ENCODE measurements at regions not wholly inside any gene's neighbourhood (a gene's known extent, or its start where the extent isn't known, plus 50 kb on each side); places are given as distances from the start of the nearest gene placed in this dataset.

DNA sequence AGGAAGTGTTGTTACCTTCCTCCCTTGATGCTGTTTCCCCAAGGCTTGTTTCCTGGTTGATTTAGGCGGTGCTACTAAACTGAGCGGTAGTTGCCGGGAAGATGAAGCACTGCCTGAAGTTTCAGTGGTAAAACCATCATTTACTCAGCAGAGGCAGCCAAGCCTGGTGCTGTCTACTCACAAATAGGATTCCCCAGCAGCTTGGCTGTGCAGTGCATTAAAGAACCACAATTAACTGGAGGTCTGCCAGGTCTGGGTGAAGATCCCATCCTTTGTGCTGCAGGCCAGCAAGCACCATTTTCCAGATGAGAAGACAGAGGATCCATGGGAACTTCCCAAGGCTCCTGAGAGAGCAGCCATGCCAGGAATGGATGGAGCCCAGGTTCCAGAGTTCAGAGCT lies 231.9 kb upstream of the E2F8 start:
- TF ChIP-seq ZNF565 (CRISPR knock-in tag; conservative IDR thresholded peaks at IDR 0.05; ENCODE audit: low read depth), result no peak
- no peak for TF ChIP-seq RARB (CRISPR knock-in tag; IDR thresholded peaks at IDR 0.05)
- no peak for TF ChIP-seq PPARA (CRISPR knock-in tag; IDR thresholded peaks at IDR 0.05; ENCODE audit: borderline replicate concordance)
- no peak for TF ChIP-seq SNAI2 (CRISPR knock-in tag; IDR thresholded peaks at IDR 0.05)
- TF ChIP-seq ESRRG (CRISPR knock-in tag; IDR thresholded peaks at IDR 0.05), result no peak
- no peak for TF ChIP-seq OSR1 (CRISPR knock-in tag; IDR thresholded peaks at IDR 0.05)
- no peak for TF ChIP-seq ZNF70 (CRISPR knock-in tag; IDR thresholded peaks at IDR 0.05)
- TF ChIP-seq CSDC2 (CRISPR knock-in tag; IDR thresholded peaks at IDR 0.05), result no peak
- TF ChIP-seq GLIS3 (CRISPR knock-in tag; IDR thresholded peaks at IDR 0.05), result no peak
- no peak for TF ChIP-seq ZFP3 (CRISPR knock-in tag; IDR thresholded peaks at IDR 0.05)
- no peak for TF ChIP-seq ZC3H10 (CRISPR knock-in tag; IDR thresholded peaks at IDR 0.05)
- no peak for TF ChIP-seq ZNF8 (CRISPR knock-in tag; IDR thresholded peaks at IDR 0.05)
- no peak for TF ChIP-seq ZFP30 (CRISPR knock-in tag; IDR thresholded peaks at IDR 0.05)
- TF ChIP-seq, protein P1, sequence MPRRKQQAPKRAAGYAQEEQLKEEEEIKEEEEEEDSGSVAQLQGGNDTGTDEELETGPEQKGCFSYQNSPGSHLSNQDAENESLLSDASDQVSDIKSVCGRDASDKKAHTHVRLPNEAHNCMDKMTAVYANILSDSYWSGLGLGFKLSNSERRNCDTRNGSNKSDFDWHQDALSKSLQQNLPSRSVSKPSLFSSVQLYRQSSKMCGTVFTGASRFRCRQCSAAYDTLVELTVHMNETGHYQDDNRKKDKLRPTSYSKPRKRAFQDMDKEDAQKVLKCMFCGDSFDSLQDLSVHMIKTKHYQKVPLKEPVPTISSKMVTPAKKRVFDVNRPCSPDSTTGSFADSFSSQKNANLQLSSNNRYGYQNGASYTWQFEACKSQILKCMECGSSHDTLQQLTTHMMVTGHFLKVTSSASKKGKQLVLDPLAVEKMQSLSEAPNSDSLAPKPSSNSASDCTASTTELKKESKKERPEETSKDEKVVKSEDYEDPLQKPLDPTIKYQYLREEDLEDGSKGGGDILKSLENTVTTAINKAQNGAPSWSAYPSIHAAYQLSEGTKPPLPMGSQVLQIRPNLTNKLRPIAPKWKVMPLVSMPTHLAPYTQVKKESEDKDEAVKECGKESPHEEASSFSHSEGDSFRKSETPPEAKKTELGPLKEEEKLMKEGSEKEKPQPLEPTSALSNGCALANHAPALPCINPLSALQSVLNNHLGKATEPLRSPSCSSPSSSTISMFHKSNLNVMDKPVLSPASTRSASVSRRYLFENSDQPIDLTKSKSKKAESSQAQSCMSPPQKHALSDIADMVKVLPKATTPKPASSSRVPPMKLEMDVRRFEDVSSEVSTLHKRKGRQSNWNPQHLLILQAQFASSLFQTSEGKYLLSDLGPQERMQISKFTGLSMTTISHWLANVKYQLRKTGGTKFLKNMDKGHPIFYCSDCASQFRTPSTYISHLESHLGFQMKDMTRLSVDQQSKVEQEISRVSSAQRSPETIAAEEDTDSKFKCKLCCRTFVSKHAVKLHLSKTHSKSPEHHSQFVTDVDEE (CRISPR knock-in tag; IDR thresholded peaks at IDR 0.05), result no peak
- TF ChIP-seq, protein P2, sequence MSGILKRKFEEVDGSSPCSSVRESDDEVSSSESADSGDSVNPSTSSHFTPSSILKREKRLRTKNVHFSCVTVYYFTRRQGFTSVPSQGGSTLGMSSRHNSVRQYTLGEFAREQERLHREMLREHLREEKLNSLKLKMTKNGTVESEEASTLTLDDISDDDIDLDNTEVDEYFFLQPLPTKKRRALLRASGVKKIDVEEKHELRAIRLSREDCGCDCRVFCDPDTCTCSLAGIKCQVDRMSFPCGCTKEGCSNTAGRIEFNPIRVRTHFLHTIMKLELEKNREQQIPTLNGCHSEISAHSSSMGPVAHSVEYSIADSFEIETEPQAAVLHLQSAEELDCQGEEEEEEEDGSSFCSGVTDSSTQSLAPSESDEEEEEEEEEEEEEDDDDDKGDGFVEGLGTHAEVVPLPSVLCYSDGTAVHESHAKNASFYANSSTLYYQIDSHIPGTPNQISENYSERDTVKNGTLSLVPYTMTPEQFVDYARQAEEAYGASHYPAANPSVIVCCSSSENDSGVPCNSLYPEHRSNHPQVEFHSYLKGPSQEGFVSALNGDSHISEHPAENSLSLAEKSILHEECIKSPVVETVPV (CRISPR knock-in tag; IDR thresholded peaks at IDR 0.05), result no peak
- TF ChIP-seq, protein P3, sequence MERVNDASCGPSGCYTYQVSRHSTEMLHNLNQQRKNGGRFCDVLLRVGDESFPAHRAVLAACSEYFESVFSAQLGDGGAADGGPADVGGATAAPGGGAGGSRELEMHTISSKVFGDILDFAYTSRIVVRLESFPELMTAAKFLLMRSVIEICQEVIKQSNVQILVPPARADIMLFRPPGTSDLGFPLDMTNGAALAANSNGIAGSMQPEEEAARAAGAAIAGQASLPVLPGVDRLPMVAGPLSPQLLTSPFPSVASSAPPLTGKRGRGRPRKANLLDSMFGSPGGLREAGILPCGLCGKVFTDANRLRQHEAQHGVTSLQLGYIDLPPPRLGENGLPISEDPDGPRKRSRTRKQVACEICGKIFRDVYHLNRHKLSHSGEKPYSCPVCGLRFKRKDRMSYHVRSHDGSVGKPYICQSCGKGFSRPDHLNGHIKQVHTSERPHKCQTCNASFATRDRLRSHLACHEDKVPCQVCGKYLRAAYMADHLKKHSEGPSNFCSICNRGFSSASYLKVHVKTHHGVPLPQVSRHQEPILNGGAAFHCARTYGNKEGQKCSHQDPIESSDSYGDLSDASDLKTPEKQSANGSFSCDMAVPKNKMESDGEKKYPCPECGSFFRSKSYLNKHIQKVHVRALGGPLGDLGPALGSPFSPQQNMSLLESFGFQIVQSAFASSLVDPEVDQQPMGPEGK (CRISPR knock-in tag; IDR thresholded peaks at IDR 0.05; ENCODE audit: borderline replicate concordance), result no peak
- TF ChIP-seq BACH2 (CRISPR knock-in tag; IDR thresholded peaks at IDR 0.05; ENCODE audit: borderline replicate concordance), result no peak
- TF ChIP-seq, protein P4, sequence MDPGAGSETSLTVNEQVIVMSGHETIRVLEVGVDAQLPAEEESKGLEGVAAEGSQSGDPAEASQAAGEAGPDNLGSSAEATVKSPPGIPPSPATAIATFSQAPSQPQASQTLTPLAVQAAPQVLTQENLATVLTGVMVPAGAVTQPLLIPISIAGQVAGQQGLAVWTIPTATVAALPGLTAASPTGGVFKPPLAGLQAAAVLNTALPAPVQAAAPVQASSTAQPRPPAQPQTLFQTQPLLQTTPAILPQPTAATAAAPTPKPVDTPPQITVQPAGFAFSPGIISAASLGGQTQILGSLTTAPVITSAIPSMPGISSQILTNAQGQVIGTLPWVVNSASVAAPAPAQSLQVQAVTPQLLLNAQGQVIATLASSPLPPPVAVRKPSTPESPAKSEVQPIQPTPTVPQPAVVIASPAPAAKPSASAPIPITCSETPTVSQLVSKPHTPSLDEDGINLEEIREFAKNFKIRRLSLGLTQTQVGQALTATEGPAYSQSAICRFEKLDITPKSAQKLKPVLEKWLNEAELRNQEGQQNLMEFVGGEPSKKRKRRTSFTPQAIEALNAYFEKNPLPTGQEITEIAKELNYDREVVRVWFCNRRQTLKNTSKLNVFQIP (CRISPR knock-in tag; IDR thresholded peaks at IDR 0.05; ENCODE audit: borderline replicate concordance, low read depth), result no peak
- no peak for TF ChIP-seq ISL1 (CRISPR knock-in tag; IDR thresholded peaks at IDR 0.05)
- no peak for ATAC-seq

DNA sequence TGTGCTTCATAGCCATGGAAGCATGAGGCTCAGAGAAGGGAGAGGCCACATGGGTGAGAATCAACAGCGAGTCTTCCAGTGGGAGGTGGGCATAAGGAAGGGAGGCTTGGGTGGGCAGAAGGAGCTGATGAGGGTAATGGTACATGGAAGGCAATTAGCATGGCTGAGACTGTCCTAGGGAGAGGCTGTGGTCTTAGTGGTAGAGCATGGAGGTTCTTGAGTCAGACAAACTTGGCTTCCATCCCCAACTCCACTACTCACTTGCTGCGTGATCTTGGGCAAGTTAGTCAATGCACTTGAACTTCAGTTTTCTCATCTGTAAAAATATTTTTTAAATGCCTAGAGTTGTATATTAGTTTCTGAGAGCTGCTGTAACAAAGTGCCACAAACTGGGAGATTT lies 227.2 kb upstream of the E2F8 start:
- no peak for ATAC-seq
- TF ChIP-seq CSDC2 (CRISPR knock-in tag; IDR thresholded peaks at IDR 0.05), result no peak

DNA sequence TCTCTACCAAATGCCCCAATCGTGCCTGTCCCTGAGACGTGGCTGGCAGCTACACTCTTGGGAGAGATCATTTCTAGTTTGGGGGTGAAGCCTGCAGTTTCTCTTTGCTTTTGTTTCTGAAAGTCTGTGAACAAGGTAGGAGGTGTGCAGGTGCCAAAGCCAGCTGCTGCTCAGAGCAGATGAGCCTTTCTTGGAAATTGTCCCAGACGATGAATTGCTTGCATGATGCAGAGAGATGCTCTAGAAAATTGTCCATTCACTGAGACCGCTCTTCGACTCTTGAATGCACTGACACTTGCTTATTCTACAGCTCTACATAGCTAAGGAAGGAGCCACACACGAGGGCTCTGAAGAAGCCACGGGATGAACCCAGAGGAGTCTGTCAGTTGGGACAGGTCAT lies 225.6 kb upstream of the E2F8 start:
- TF ChIP-seq GLIS3 (CRISPR knock-in tag; IDR thresholded peaks at IDR 0.05), result no peak
- TF ChIP-seq ARNTL (CRISPR knock-in tag; IDR thresholded peaks at IDR 0.05; ENCODE audit: borderline replicate concordance, low read depth), result no peak
- no peak for TF ChIP-seq ISL1 (CRISPR knock-in tag; IDR thresholded peaks at IDR 0.05)
- no peak for TF ChIP-seq ZNF565 (CRISPR knock-in tag; conservative IDR thresholded peaks at IDR 0.05; ENCODE audit: low read depth)
- TF ChIP-seq, protein P3 (CRISPR knock-in tag; IDR thresholded peaks at IDR 0.05; ENCODE audit: borderline replicate concordance), result no peak
- no peak for TF ChIP-seq ESRRG (CRISPR knock-in tag; IDR thresholded peaks at IDR 0.05)
- no peak for TF ChIP-seq TCF4 (CRISPR knock-in tag; IDR thresholded peaks at IDR 0.05; ENCODE audit: borderline replicate concordance)
- TF ChIP-seq, protein P5, sequence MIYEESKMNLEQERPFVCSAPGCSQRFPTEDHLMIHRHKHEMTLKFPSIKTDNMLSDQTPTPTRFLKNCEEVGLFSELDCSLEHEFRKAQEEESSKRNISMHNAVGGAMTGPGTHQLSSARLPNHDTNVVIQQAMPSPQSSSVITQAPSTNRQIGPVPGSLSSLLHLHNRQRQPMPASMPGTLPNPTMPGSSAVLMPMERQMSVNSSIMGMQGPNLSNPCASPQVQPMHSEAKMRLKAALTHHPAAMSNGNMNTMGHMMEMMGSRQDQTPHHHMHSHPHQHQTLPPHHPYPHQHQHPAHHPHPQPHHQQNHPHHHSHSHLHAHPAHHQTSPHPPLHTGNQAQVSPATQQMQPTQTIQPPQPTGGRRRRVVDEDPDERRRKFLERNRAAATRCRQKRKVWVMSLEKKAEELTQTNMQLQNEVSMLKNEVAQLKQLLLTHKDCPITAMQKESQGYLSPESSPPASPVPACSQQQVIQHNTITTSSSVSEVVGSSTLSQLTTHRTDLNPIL (CRISPR knock-in tag; IDR thresholded peaks at IDR 0.05; ENCODE audit: low read depth), result no peak
- TF ChIP-seq ZNF8 (CRISPR knock-in tag; IDR thresholded peaks at IDR 0.05), result no peak
- TF ChIP-seq, protein P2 (CRISPR knock-in tag; IDR thresholded peaks at IDR 0.05), result no peak
- no peak for TF ChIP-seq RARB (CRISPR knock-in tag; IDR thresholded peaks at IDR 0.05)
- TF ChIP-seq, protein P1 (CRISPR knock-in tag; IDR thresholded peaks at IDR 0.05), result no peak
- no peak for TF ChIP-seq BACH2 (CRISPR knock-in tag; IDR thresholded peaks at IDR 0.05; ENCODE audit: borderline replicate concordance)
- no peak for TF ChIP-seq ZNF70 (CRISPR knock-in tag; IDR thresholded peaks at IDR 0.05)
- TF ChIP-seq CSDC2 (CRISPR knock-in tag; IDR thresholded peaks at IDR 0.05), result no peak
- no peak for ATAC-seq
